Fibroblast of skin of left biceps (primary cell): ENCODE measurements at regions not wholly inside any gene's neighbourhood (a gene's known extent, or its start where the extent isn't known, plus 50 kb on each side); places are given as distances from the start of the nearest gene placed in this dataset.
"Not testable (repeated sequence)": the region's sequence is repeated elsewhere in the genome, so short reads cannot be mapped to it uniquely, and the experiment has no call there.

Experiments used
- DNase-seq, 2 experiments: peaks; one replicate each; pipeline ENCODE4 v3.0.0-alpha.2; 2013; ENCODE audit warnings: low read depth in 2 of 2

DNA sequence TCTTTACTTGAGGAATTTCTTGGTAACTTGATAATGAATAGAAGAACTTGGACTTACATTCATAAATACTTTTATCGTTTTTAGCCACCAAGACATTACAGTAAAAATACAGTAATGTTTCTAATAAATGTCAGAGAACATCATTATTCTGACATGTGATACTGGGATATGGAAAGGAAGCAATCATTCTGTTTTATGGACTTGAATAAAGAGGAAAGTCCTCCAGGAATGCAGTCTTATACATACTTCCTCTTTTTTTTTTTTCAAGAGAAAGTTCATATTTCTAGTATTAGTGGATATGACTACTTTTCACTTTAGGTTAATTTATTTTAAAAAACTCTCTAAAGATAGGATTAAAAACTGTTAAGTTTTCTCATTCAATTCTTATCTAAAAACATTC is 220.0 kb upstream of the SEMA3C start:
- no peak for DNase-seq

DNA sequence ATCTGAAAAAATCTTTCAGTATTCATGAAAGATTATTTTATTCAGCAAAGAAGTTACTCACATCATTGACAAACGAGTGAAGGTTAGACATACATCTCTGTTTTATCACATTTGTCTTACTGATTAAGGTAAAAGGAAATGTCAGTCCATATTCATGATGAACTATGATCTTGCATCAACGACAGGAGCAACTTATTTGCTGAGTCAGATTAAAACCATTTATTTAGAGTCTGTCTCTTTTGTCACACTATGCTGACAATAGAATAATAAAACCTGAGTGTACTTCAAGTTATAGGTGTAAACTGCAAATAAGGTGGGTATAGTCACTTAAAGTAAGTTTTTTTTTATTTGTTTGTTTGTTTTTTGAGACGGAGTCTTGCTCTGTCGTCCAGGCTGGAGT is 216.5 kb upstream of the SEMA3C start:
- DNase-seq: no peak

DNA sequence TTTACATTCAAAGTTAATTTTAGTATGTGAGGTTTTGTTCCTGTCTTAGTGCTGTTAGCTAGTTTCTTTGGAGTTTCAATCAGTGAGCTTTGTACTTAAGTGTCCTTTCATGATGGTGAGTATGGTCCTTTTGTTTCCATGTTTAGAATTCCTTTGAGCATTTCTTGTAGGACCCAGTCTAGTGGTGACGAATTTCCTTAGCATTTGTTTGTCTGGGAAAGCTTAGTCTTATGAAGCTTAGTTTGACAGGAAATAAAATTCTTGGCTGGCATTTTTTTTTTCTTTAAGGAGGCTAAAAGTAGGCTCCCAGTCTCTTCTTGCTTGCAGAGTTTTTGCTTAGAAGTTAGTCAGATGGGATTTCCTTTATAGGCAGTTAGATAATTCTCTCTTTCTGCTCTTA is 209.2 kb upstream of the SEMA3C start:
- DNase-seq: no peak

DNA sequence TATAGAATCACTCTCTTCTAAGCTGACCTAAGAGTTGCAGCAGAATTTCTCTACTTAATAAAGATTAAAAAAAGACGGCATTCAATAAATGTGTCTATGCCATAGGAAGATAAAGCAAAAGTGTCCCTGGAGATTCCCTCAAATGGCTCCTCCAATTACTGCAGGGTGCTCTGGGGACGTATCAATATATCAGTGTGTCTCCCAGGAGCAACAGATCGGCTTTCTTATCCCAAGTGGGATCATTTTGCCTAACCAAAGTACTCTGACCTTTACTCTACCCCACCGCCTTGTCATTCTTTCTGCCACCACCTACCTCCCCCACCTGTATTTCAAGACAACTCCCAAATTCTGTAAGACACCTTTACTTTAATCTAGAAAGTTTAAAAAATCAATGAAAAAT is 202.0 kb upstream of the SEMA3C start:
- no peak for DNase-seq

DNA sequence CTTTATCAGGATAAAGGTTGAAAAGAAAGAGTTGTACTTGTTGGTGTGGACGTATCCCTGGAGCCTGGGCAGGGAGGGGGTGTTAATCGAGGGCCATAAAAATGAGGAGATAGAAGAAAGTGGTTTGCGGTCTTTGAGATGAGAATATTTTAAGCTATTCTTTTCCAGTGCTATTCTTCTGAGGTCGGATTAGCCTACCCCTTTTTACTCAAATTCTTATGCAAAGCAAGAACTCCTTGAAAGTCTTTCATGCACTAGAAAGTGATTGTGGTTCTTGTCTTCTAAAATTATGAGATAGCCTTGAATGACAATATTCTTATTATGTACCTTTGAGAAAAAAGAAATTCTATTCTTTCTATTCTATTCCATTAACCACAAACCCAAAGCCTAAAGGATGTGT is 201.3 kb upstream of the SEMA3C start:
- no peak for DNase-seq

DNA sequence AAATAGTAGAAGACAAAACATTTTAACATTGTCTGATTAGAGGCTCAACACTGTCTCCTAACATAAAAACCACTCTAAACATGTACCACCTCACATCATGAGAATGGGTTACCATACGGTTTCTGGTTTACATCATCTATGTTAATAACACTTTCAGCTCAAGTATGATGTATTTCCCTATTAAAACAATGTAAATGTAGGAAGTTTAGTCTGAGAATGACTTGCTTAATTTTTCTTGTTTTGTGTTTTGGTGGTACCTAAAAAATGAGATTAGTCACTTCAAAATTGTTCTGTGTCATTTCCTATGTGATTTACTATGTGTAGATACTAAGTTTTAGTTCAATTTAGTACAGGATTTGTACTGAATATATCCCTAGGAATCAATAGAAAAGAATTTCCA is 195.8 kb upstream of the SEMA3C start:
- no peak for DNase-seq

DNA sequence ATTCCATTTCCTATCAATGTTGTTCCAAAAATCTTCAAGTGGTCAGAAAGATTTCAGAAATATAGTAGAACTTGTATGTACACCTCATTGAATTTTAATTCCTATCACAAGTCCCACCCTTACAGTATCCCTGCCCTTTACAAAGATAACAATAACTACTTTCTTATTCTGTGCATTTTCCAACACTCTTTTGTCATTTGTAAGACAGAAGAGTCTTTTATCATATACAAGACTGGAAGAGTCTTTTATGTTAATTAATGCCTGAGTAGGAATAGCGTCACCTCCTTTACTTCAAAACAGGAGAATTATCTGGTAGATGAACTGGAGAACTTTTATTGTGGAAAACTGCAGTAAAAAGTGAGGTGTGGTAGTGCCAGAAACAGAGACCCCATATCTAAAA is 193.9 kb upstream of the SEMA3C start:
- no peak for DNase-seq

DNA sequence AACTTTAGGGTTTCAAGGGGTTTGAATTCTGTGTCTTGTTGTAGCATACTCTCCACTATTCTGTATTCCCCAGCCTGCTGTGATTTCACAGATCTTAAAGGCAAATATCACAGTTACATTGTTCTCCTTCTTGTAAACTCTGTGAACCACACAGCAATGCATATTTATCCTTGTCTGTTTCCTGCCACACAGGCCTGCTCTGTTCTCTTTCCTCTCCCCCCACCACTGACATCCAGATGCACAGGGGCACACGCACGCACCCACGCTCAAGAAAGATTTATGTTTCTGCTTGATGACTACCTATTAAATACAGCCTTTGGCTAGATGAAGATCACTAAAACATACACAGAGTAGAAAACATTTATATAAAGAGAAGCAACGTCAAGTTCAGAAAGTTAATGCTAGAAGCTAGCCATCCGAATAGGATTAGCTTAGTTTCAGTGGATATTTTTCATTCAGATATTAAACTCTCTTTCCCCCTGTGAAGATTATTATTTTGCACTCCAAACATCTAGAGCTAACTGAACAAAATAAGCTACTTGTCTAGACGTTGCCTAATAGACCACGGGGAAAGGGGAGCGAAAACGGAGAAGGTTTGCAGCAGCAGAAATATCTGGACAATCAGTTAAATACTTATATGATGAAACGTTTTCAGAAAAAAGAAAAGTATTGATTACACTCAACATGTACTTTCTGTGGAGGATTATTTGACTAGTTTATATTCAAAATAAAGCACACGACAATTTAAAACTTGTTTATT is 193.1 kb upstream of the SEMA3C start:
- DNase-seq: no peak

DNA sequence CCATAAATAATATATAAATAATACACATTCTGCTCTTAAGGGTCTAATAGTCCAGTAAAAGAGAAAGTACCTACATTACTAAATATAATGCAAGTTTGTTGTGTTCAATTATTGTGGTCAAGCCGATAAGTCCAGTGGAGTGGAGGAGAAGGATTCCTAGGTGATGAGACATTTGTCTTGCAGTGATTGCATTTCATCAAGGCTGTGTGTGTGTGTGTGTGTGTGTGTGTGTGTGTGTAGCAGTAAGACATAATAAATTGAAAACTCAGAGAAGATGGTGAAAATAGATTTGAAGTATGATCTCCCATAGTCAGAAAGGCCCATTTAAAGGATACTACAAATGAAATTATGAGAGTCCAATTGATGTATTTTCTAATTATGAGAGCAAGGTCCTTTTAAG is 192.5 kb upstream of the SEMA3C start:
- DNase-seq: peak; percentile 74 to 76

DNA sequence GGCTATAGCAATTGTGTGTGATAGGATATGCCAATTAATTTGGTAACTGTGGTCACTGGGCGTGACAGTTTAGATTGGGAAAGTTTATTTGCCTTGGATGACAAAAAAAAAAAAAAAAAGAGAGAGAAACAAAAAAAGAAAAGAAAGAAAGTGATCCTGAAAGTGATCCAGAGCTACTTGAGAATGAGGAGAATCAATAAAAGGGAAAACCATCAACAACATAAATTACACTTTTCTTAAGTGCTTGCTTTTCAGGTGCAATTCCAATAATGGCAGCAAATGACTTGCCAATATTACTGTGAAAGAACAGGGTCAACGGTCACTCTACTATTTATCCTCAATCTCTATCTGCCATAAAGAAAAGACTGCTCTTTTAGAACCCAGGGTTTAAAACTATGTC is 191.8 kb upstream of the SEMA3C start:
- DNase-seq: no peak

DNA sequence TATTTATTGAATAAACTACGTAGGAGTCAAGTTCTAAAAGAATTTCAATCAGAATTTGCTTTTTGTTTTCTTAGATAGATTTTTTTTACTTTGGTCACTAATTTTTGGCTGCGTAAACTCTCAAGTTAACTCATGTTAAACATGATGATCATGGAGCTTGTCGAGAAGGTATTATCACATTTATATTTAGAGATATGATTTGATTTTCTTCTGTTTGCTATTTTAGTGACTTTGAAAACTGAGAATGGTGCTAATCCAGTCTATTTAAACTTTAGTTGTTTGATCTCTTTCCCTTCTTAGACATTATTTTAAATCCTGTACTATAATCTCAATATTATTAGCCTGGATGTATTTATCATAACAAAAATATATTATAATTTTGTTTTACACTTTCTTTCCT is 179.4 kb upstream of the SEMA3C start:
- no peak for DNase-seq

DNA sequence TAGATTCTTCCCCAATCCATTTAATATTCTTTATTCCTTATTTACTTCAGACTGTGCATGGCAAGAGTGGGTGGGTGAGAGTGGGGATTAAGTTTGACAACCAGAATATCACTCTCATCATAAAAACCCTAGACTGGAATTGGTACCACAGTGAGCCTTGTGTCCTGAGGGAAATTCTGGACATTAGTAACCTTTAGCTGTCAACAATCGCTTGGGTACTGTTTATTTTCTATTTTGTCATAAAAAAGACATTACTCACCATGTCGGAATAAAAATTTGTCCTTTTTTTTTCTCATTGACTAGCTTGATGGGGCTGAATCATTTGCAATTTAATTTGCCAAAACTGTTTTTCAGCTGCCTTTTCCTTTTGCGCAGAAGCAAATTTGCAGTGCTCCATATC is 176.1 kb upstream of the SEMA3C start:
- no peak for DNase-seq

DNA sequence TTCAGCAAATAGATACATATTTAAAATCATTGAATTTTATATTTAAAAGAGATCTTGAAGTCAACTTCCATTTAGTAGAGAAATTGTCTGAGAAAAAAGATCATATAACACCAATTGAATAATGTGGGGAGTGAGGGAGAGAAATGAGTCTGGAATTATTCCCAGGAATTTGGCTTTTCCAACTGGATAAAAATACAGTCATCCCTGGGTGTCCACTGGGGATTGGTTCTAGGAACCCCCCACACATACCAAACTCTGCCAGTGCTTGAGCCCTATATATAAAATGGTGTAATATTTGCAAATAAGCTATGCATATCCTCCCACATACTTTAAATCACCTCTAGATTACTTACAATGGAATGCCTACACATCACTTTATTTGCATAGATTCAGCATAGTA is 162.8 kb upstream of the SEMA3C start:
- peak; percentile 62 to 69 for DNase-seq

DNA sequence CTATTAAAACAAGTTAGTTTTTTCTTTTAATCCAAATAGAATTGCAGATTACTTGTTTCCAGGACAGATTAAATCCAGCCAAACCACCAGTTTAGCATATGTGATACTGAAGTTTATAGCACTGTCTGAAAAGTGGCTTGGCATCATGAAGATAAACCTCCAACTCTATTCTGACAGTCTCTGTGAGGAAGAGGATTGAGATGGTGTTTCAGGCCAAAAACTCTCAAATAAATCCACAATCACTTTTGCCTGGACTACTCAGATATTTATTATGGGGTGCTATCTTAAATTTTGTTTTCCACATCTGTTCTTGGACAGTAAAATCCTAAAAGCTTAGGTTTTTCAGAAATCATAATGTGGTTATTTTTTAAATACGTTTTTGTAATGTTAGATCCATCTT is 161.7 kb upstream of the SEMA3C start:
- DNase-seq: no peak

DNA sequence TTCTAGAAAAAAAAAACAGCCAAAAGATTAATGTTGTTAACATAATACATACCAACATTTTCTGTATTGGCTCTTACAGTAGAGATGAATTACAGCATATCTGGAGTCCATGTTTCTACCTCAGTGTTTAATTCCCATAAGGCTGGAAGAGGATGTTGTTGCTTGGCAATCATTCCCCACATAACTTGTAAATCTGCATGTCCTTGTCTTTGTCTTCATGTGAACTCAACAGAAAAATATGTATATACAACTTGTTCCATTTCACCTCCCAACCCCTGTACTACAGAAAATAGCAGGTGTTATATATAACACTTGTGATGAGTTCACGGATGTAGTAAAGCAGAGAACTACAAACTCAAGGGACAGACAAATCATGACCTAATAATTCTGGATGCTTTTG is 160.9 kb upstream of the SEMA3C start:
- DNase-seq: peak in 1 of 2 experiments; percentile 31

DNA sequence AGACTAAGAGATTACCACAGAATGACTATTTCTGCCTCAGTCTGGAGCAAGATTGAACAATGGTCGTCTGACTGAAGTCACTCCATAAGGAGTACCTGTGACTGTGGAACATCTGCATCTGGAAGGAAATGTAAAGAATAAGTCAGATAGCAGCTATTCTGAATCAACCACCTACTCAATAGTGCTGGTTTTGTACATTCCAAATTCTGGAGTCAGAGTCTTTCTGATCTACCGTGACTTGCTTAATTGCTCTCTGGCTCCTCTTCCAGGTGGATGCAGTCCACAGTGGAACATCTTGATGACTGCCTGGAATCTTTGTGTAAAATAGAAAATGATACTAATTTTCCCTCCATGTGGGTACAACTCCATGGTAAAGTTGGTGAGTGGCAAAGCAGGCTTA is 156.3 kb upstream of the SEMA3C start:
- no peak for DNase-seq

DNA sequence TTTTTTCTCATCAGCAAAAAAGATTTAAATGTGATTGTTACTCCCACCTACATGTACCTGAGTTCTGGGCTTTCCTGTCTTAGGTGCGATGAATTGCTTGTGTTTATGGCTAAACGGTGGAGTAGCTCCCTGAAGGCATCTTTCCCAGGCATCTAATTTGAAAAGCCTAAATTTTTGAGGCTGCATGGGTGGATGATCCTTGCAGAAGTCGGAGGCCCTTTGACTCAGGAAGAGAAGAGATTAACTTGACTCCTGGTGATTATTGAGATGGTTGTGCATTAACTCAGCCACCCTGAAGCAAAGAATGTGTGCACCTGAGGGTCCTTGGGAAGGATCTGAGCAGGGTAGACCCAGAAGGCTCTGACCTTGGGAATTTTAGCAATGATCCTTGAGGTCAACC is 155.6 kb upstream of the SEMA3C start:
- DNase-seq: no peak

DNA sequence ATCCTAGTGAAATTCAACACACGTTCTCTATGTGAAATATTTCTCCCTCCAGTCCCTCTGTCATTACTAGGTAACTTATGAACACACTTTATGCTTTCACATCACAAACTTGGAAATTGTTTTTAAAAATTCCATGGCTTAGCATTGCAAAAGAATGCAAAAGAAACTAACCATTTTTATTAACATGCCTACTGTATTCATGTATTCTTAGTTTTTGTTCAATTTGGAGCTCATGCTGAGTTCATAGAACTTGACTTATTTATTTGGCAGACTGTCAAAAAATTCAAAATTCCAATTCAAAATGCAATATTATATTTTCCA is 155.0 kb upstream of the SEMA3C start:
- DNase-seq: no peak

DNA sequence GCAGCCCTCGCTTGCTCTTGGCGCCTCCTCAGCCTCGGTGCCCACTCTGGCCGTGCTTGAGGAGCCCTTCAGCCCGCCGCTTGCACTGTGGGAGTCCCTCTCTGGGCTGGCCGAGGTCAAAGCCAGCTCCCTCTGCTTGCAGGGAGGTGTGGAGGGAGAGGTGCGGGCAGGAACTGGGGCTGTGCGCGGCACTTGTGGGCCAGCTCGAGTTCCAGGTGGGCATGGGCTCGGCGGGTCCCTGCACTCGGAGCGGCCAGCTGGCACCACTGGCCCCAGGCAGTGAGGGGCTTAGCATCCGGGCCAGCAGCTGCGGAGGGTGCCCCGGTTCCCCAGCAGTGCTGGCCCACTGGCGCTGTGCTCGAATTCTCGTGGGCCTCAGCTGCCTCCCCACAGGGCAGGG is 152.1 kb upstream of the SEMA3C start:
- DNase-seq: no peak

DNA sequence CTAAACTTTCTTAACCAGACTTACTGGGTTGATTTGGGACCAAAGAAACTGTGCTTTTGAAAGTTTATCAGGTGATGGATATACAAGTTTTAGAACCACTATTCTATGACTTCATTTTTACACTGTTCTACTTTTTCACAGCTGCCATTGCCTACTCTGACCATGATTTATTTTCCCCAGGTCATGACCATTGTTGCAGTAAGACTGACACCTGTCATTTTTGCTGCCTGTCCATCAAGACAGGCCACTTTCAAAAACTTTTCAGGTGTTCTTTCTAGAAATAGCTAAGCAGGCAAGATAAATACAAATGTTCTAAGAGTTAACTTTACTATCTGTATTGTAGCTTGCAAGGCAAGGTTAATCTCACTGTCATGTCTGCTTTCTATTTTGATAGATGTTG is 147.9 kb upstream of the SEMA3C start:
- no peak for DNase-seq

DNA sequence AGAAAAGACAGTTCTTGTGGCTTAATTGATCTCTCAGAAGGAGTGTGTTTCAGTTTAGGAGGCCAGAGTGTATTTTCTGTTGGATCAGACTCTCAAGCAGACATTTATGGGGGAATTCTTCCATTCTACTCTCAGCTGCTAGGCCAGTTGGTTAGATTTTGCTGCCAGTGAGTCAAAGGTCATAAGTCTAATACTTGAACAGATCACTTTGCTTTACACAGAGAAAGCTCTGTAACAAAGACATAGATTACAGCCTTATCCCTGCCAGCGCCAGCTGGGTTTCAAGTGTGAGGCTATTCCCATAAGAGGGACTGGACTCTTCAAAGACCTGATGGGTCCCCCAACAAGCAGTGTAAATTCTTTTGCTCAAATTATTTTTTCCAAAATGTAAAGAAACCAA is 145.6 kb upstream of the SEMA3C start:
- DNase-seq: no peak

DNA sequence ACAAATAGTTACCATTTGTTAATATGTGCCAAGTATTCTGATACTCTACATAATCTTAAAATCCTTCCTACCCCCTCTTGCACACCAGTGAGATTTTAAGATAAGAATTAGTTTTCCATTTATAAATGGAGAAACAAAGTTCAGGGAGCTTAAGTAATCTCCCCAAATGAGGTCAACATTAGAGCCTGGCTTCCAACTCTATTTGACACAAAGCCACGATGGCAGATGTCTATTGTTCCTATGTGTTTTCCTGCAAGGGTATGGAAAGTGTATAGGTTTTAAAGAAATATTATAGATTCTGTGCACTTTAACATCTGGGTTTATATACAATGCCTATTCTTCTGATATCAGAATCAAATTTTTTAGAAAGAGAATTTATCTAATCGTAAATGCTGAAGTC is 143.9 kb upstream of the SEMA3C start:
- no peak for DNase-seq

DNA sequence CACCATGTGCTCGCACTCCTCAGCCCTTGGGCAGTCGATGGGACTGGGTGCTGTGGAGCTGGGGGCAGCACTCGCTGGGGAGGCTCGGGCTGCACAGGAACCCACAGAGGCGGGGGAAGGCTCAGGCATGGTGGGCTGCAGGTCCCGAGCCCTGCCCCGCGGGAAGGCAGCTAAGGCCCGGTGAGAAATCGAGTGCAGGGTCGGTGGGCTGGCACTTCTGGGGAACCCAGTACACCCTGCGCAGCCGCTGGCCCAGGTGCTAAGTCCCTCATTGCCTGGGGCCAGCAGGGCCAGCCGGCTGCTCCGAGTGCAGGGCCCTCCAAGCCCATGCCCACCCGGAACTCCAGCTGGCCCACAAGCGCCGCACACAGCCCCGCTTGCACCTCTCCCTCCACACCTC is 138.6 kb upstream of the SEMA3C start:
- not testable (repeated sequence) for DNase-seq

DNA sequence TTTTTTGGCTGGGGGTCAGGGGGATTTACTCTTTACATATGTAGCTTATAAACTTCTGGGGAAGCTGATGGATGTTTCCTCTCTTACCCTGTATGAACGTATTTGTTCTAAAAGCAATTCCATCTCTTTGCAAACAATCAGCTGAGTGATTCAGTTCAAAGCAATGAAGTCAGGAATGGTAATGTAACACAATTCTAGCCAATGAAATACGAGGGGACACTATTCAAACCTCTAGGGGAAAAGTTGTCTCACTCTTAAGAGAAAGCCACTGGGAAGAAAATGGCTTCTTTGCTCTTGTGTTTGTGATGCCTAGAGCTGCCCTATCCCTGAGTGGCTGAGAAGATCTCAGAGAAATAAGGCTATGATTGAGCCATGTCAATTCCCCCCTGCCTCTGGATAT is 134.8 kb upstream of the SEMA3C start:
- DNase-seq: no peak
